Endodermal cell (in vitro differentiated cells): ENCODE measurements at regions not wholly inside any gene's neighbourhood (a gene's known extent, or its start where the extent isn't known, plus 50 kb on each side); places are given as distances from the start of the nearest gene placed in this dataset.

Experiments
- DNase-seq: peaks from one replicate; pipeline ENCODE4 v3.0.0-alpha.2; 2017
- H3K27ac ChIP-seq: 2 replicates; pipeline ENCODE4 v1.5.1; 2013; ENCODE audit warnings: mild to moderate bottlenecking, low read depth, low read length, moderate library complexity
- H3K27me3 ChIP-seq: 2 replicates; pipeline ENCODE4 v1.6.1; 2013; ENCODE audit warnings: mild to moderate bottlenecking, low read length, moderate library complexity; ENCODE audit not compliant: insufficient read depth, control insufficient read depth, poor library complexity, severe bottlenecking
- H3K36me3 ChIP-seq: 2 replicates; pipeline ENCODE4 v1.7.0; 2013; ENCODE audit warnings: mild to moderate bottlenecking, low read length, moderate library complexity; ENCODE audit not compliant: control insufficient read depth, insufficient read depth
- H3K4me1 ChIP-seq: one replicate; pipeline ENCODE4 v1.7.0; 2013; ENCODE audit warnings: low read length; ENCODE audit not compliant: control insufficient read depth, insufficient read depth
- H3K4me3 ChIP-seq: 2 replicates; pipeline ENCODE4 v1.5.1; 2013; ENCODE audit warnings: mild to moderate bottlenecking, low read length, moderate library complexity
- H3K9ac ChIP-seq: 2 replicates; pipeline ENCODE4 v1.6.1; 2013; ENCODE audit warnings: mild to moderate bottlenecking, low read length, moderate library complexity; ENCODE audit not compliant: poor library complexity, severe bottlenecking; ENCODE audit errors: extremely low read depth
- H3K9me3 ChIP-seq: 2 replicates; pipeline ENCODE4 v1.6.1; 2013; ENCODE audit warnings: mild to moderate bottlenecking, low read length, moderate library complexity; ENCODE audit not compliant: control insufficient read depth
- H3K27ac Mint-ChIP-seq: 2 replicates; pipeline ENCODE4 v1.8.0; 2020; ENCODE audit warnings: mixed read lengths
- H3K27me3 Mint-ChIP-seq: 2 replicates; pipeline ENCODE4 v1.8.0; 2021; ENCODE audit warnings: mild to moderate bottlenecking, mixed read lengths; ENCODE audit not compliant: insufficient read depth
- H3K36me3 Mint-ChIP-seq: 2 replicates; pipeline ENCODE4 v1.8.0; 2020; ENCODE audit warnings: low read depth, mixed read lengths
- H3K4me1 Mint-ChIP-seq: 2 replicates; pipeline ENCODE4 v1.8.0; 2020; ENCODE audit warnings: mixed read lengths
- H3K4me3 Mint-ChIP-seq: 2 replicates; pipeline ENCODE4 v1.8.0; 2020; ENCODE audit warnings: mild to moderate bottlenecking, moderate library complexity, mixed read lengths
- H3K9me3 Mint-ChIP-seq: 2 replicates; pipeline ENCODE4 v1.8.0; 2020; ENCODE audit warnings: mild to moderate bottlenecking, mixed read lengths
- CTCF ChIP-seq: fragments of 200-600 bp; sonication (generic); conservative IDR thresholded peaks from 2 replicates; pipeline ENCODE4 v1.5.0; 2021; ENCODE audit warnings: antibody characterized with exemption, mild to moderate bottlenecking
- WGBS, 2 experiments: methylation state at CpG; one replicate each; pipeline versions ENCODE4 v1.1.5 to v1.1.7; 2013; ENCODE audit warnings: missing lambda C conversion rate in 2 of 2, mixed read lengths in 1 of 2; ENCODE audit not compliant: insufficient coverage in 1 of 2, insufficient read length in 1 of 2; 5-methylcytosine and 5-hydroxymethylcytosine counted together

DNA sequence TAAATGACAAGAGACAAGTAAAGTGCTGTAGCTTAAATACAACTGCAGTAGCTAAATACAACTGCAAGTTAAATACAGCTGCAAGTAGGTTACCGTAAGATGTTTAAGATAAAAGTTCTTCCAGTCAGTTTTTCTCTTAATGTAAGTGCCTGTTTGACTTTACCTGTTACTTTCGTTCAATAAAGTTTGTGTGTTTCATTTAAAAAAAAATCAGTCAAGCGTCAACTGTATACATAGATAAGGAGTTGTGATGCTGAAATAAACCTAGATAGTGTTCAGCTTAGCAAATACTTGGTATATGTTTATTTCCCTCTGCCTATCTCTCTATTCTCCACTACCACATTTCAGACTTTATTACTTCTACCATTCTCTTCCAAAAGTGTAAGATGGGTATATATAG lies 221.2 kb downstream of the NR2F2 start:
- Mint-ChIP-seq H3K27ac (no peak overlapping the region), H3K4me3 (no peak overlapping the region), H3K36me3 (no peaks in the 10 kb centered on the region), H3K9me3 (no peaks in the 10 kb centered on the region), H3K4me1 (no peaks in the 10 kb centered on the region), H3K27me3 (peaks cover 5% of the 10 kb centered on the region)
- Histone ChIP-seq H3K36me3 (no peaks in the 10 kb centered on the region), H3K4me3 (no peak overlapping the region), H3K9me3 (no peaks in the 10 kb centered on the region), H3K4me1 (no peaks in the 10 kb centered on the region), H3K27ac (no peak overlapping the region), H3K27me3 (no peaks in the 10 kb centered on the region), H3K9ac (no peak overlapping the region)
- 92 to 96% methylated on average over 3 of the region's 3 CpGs for WGBS, 2 experiments
- TF ChIP-seq CTCF, result no peak
- no peak for DNase-seq

- Histone ChIP-seq H3K36me3 (no peaks in the 10 kb centered on the region), H3K9me3 (no peaks in the 10 kb centered on the region), H3K4me1 (no peaks in the 10 kb centered on the region), H3K27me3 (no peaks in the 10 kb centered on the region), H3K4me3 (no peak overlapping the region), H3K9ac (no peak overlapping the region), H3K27ac (no peak overlapping the region)
- DNase-seq, result no peak
- WGBS, 2 experiments, result 93 to 95% methylated on average over 3 to 4 of the region's 4 CpGs
- no peaks in the 10 kb centered on the region for H3K9me3 Mint-ChIP-seq
- peaks cover 5% of the 10 kb centered on the region for H3K27me3 Mint-ChIP-seq
- no peaks in the 10 kb centered on the region for H3K4me1 Mint-ChIP-seq
- H3K27ac Mint-ChIP-seq, result no peak overlapping the region
- TF ChIP-seq CTCF, result no peak
- H3K4me3 Mint-ChIP-seq, result no peak overlapping the region
- no peaks in the 10 kb centered on the region for H3K36me3 Mint-ChIP-seq
Measured at GRCh38 chr15:96553006-96553405, 222.5 kb downstream of the NR2F2 start.

GRCh38 chr15:96553451-96553850 lies 223.0 kb downstream of the NR2F2 start:
- Histone ChIP-seq H3K9ac (no peak overlapping the region), H3K4me1 (no peaks in the 10 kb centered on the region), H3K27me3 (no peaks in the 10 kb centered on the region), H3K9me3 (no peaks in the 10 kb centered on the region), H3K4me3 (no peak overlapping the region), H3K27ac (no peak overlapping the region), H3K36me3 (no peaks in the 10 kb centered on the region)
- Mint-ChIP-seq H3K36me3 (no peaks in the 10 kb centered on the region), H3K9me3 (no peaks in the 10 kb centered on the region), H3K4me3 (no peak overlapping the region), H3K4me1 (no peaks in the 10 kb centered on the region), H3K27me3 (peaks cover 5% of the 10 kb centered on the region), H3K27ac (no peak overlapping the region)
- WGBS, 2 experiments, result 88 to 92% methylated on average over 2 to 5 of the region's 5 CpGs
- TF ChIP-seq CTCF, result no peak
- no peak for DNase-seq
